GM21576 (cell line): ENCODE measurements at regions not wholly inside any gene's neighbourhood (a gene's known extent, or its start where the extent isn't known, plus 50 kb on each side); places are given as distances from the start of the nearest gene placed in this dataset.

ENCODE experiments used
- ATAC-seq: cut with Tn5 transposase; IDR thresholded peaks from one replicate; pipeline ENCODE4 v1.9.1; 2021; ENCODE audit warnings: mild to moderate bottlenecking, moderate library complexity; ENCODE audit not compliant: unreplicated experiment

DNA sequence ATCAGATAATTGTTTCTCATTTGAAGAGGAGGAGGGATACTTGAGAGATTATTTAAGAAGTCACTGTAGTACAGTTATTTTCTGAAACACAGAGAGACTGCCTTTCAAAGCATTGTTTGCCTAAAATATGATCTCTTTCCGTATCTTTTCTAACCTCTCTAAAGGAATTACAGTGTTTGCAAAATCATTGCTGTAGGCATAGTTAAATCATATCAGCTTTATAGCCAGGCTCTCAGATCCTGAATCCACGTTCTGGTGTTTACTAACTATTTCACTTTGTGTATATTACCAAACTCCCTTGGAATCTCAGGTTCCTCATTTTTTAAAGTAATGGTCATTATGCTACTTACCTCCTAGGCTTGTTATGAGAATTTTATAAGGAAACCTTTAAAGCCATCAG, 1151.6 kb upstream of the CDH9 start:
- ATAC-seq: no peak

DNA sequence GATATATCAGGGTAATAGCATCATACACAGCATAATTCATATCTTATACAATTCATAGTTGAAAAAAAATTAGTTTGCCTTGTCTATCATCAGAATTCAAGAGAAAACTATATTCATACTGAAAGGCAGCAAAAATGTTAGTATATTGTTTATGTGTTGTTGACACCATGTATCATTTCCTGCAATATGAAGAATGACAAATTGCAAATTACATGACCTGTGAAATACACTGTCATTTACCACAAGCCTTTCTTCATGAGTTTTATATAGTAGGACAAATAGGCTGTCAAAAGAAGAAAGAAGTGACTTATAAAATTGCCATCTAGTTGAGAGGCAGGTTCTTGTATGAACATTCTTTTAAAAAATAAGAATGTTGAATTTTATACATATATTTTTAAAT, 1136.3 kb upstream of the CDH9 start:
- ATAC-seq: no peak

DNA sequence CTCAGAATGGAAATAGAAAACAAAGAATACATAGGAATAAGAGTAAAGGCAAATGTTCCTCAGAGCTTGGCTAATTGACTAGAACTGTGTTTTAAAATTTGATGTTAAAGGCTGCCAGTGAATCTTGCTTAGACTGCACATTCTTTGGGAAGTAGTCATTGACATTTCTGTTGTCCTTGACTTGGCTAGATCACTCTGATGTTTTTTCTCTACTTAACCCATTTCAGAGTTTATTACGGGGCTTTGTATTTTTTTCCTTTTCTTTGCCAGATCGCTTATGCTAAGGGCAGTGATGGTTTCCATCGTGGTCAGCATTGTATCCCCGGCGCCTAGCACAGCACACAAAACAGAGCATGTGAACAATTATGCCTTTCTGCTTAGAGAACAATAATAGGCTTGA, 1126.7 kb upstream of the CDH9 start:
- ATAC-seq: no peak

DNA sequence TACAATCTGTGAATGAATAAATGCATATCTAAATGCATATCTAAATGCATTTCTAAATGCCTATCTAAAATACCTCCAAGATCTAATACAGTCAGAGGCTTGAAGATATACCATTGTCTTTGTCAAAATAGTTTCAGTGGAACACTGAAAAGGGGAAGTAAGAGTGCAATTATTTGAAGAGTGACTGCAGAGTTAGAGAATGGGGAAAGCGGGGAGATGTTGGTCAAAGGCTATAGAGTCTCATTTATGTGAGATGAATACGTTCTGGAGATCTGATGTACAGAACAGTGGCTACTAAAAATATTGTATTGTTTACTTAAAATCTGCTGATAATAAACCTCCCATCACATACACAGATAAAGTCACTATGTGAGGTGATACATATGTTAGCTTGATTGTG, 1126.2 kb upstream of the CDH9 start:
- ATAC-seq: no peak

DNA sequence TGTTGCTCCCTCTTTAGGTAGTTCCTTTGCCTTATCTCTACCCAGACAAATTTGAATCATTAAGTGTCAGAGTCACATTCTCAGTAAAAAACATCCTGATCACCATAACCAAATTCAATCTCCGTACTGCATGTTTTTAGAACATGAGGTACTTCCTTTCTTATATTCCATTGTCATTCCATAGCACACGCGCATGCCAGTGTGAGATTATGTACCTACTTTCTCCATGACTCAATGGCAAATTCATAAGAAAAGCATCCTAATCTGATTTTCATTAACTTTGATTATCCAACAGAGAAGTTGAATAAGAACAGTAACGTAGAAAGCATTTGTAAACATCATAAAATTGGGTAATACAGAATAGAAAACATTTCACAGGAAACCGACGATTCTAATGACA, 1118.6 kb upstream of the CDH9 start:
- ATAC-seq: no peak

DNA sequence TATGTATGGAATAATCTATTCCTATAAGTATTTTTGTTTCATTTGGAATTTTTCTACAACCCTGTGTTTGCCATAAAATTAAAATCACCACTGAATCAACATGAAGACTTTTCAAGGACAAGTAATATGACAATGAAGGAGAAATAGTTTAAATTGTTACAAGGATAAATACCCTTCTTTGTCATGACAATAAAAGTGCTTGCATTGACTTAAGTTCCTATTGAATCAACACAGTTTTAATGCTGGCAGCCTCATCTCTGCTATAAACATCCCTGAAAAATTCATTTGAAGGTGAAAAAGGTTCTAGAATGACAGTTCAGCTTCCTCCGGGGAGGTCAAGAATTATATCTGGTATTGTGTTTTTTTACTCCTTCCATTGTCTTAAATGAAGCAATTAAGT, 1105.1 kb upstream of the CDH9 start:
- ATAC-seq: no peak

DNA sequence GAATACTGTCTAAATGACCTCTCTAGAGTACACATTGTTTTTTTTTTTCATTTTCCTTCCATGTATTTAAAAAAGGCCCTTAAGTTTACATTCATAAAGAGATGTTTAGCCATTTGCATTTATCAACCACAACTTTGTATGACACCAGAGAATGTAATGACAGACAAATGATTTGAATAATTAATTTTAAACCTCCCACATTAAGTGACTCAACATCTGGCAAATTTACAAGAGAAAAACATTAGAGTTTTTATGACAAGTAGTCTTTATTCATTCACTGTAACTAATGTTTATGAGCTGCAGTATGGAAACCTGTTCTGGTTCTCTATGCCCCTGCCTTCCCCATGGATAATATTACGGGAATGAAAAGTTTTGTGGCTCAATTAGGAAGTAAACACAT, 1093.8 kb upstream of the CDH9 start:
- ATAC-seq: no peak

DNA sequence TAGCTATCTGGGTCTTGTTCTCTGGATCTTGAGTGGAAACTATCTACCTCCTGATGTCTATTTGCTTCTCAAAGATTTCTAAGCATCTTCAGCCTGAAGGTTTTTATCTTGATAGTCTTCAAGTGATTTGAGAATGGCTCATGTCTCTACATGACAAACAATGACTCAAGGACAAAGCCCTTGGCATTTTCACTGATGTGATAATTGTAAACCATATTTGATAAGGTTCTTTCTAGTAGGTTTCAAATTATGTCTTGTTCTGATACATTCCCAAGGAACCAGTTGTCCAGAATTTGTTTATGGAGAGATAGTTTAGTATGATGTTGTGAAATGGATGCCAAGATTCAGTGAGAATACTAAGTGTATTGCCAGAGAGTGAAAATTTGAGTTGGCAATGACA, 1079.3 kb upstream of the CDH9 start:
- no peak for ATAC-seq

DNA sequence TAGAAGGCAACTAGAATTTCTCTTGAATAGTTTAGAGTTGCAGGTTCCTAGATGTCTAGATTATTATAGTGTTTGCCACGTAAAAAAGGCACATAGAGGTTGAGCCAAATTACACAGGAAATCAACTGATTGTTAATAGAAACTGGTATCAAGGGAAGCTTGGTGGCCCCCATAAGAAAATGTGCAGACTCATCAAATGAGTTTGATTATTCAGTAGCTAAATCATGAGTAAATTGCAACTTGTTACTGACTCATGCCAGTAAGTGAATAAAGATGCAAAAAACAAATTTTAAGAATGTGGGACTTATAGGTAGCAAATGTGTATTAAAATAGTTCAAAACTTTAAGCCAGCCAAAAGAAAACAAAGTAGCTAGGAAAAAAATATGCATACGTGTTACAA, 1078.9 kb upstream of the CDH9 start:
- ATAC-seq: no peak

DNA sequence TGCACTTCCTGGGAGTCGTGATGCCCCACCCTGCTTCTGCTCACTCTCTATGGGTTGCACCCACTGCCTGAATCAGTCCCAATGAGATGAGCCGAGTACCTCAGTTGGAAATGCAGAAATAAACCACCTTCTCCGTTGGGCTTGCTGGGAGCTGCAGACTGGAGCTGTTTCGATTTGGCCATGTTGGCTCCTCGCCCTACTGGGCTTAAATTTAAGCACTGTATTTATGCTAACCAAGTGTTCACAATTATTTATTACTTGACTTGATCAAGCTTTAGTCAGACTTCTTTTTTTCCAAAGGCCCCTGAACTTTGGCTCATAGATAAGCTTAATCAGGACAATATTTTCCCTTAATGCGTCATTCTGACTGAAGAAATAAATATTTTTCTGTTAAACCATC, 1072.4 kb upstream of the CDH9 start:
- no peak for ATAC-seq

DNA sequence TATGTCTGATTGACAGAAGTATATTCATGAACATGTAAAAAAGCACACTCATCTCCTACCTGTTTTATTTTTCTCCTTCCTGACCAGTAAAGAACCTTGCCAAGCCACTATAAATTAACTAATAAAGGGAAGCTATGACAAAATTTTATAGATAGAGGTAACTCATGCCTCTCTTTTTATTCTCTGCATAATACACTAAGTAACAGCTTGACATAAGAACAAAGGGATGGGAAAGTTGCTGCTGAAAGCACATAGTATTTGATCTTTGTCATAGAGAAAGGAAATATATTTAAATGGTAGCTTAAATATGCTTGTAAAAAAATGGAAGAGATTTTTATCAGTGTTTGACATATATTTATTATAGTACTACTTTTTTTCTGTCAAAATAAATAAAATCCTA, 1065.7 kb upstream of the CDH9 start:
- no peak for ATAC-seq

DNA sequence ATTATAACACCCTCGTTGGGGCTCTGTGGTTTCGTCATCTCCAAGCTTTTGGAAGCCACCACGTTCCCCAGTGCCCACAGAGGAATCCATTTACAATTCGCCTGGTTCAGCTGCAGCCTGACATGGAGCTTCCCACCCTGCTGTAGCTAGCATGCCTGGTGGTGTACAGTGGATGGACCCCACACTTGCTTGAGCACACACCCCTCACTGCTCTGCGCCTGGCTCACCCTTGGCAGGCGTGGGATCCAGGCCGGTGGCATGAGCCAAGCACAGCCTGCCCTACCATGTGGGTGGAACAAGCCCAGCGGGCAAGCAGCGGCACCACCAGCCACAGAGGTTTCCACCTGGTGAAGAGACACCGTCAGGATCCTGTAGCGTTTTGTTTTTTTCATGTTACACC, 1045.7 kb upstream of the CDH9 start:
- no peak for ATAC-seq

DNA sequence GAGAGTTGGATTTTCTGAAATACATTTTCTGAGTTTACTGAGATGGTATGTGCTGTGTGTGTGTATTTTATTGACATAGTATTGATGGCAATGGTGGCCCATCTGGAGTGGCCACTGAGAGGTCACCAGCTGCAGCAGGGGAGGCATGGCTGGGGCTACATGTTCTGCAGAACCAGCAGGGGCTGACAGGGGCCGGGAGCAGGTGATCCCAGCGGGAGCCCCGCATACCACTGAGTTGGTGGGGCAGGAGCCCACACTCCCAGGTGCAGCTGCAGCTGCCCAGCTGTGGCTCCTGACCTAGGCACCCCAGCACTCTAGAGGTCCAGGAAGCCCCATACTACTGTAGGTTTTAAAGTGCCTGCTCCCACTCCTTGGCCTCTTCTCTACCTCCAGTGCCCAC, 1044.2 kb upstream of the CDH9 start:
- no peak for ATAC-seq

DNA sequence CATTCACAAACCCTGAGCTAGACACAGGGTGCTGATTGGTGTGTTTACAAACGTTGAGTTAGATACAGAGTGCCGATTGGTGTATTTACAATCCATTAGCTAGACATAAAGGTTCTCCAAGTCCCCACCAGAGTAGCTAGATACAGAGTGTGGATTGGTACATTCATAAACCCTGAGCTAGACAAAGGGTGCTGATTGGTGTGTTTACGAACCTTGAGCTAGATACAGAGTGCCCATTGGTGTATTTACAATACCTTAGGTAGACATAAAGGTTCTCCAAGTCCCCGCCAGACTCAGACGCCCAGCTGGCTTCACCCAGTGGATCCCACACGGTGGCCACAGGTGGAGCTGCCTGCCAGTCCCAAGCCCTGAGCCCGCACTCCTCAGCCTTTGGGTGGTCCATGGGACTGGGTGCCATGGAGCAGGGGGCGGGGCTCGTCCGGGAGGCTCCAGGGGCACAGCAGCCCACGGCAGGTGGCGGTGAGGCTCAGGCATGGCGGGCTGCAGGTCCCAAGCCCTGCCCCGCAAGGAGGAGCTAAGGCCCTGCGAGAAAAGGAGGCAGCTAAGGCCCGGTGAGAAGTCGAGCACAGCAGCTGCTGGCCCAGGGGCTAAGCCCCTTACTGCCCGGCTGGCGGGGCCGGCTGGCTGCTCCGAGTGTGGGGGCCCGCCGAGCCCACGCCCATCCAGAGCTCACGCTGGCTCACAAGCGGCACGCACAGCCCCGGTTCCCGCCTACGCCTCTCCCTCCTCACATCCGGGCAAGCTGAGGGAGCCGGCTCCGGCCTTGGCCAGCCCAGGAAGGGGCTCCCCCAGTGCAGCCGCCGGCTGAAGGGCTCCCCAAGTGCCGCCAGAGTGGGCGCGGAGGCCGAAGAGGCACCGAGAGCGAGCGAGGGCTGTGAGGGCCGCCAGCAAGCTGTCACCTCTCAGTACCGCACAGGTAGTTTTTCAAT, 1039.2 kb upstream of the CDH9 start:
- ATAC-seq: no peak

DNA sequence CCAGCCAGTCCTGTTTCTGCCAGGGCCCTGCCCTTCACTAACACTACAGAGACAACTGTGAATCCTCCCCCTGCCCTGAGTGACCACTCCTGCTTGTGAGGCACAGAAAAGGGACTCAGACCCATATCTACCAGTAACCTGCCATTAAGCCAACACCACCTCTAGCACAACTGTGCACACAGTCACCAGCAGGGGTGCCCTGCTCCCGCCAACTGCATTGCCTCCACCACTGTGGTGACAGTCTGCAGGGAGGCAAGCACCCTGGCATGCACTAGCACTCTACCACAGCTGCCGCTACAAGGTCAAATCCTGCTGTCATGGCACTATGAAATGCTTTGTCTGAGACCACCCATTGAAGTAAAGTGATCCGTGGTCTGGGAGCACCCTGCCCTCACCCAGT, 1028.5 kb upstream of the CDH9 start:
- ATAC-seq: no peak

DNA sequence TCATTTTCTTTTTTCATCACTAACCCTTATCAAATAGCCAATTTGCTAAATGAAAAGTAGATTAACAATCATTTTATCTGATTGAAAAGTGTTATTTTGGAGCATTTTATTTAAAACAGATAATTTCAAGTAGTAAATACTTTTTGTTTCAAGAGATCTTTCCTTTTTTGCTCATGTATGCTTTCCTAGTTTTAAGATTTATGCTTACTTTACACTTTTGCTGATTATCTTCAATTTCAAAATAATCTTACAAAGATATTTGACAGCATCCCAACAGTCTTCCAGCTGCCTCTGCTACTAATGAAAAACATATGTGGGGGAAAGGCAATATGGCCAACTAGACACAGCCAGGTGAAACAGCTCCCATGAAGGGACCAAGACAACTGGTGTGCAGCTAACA, 1027.3 kb upstream of the CDH9 start:
- no peak for ATAC-seq

DNA sequence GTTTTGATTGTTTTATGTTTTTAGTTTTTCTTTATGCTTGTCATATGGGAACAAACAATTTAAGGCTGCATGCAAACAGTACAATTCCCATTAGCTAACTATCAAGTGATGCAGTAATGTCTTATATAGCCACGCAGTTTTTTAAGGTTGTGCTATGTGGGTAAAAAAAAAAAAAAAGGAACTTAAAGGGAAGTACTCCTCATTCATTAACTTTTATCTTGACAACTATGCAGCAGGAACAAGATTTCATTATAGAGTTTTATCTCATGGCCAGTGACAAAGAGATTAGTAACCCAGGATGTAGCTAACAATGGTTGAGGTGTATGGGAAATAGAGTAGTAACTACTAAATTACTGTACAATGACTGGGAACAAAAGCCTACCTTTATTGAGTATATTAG, 1008.2 kb upstream of the CDH9 start:
- no peak for ATAC-seq

DNA sequence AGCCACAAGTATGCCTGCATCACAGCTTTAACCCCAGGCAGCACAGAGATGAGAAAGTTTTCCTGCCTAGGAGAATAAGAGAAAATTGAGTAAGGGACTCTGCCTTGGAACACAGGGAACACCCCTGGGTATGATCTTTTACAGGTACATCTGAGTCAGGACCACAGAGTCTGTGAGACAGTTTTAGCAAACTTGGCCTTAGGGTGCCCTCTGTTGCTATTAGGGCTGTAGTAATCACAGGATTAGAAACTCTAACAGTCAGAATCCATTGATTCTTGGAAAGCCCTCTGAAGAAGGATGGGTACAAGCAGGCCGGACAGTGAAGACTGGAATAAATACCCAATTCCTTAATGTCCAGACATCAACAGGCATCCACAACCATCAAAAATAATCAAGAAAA, 989.5 kb upstream of the CDH9 start:
- no peak for ATAC-seq

DNA sequence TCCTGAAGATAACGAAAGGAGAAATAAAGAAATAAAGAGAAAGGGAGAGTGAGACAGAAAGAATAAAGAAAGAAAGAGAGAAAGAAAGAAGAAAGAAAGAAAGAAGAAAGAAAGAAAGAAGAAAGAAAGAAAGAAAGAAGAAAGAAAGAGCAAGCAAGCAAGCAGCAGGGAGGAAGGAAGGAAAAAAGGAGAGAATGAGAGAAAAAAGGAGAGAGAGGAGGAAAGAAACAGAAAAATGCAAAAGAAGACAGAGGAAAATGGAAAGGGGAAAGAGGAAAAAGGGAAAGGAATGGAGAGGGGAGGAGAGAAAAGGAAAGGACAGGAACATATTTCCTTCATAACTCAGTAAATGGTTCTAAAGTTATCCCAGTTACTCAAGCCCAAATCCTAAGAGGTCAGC, 978.8 kb upstream of the CDH9 start:
- no peak for ATAC-seq

DNA sequence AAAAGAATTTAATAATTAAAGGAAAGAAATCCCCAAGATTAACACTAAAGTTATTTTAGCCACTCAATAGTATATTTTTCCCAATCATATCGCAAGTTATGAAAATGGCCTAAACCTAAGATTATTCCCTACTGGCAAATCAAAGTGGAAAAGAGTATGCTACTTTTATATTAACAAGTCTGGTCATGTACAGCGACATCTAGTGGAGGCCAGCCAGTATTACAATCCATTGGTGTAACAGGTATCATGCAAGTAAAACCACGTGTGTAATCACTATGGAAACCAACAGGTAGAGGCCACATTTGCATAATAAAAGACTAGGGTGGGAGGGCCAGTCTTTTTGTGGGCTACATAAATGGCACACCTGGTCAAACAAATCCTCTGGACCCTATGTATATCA, 976.4 kb upstream of the CDH9 start:
- ATAC-seq: no peak

DNA sequence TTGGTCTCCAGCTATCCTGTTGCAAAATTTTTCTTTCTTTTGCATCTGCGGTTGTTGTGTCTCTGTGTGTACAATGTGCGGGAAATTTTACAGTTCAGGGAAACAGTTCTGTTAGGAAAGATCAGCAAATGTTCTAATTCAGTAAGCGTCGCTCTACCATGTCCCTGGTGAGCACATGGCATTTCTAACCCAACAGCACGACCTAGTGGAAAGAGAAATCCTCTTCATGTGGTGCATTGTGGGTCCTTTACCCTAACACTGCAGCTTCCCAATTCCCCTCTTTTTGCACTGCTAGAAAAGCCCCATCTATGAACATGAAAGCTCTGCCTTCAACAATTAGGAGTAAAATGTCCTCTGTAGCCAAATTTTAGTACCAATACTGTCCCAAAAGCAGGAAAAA, 974.2 kb upstream of the CDH9 start:
- ATAC-seq: no peak

DNA sequence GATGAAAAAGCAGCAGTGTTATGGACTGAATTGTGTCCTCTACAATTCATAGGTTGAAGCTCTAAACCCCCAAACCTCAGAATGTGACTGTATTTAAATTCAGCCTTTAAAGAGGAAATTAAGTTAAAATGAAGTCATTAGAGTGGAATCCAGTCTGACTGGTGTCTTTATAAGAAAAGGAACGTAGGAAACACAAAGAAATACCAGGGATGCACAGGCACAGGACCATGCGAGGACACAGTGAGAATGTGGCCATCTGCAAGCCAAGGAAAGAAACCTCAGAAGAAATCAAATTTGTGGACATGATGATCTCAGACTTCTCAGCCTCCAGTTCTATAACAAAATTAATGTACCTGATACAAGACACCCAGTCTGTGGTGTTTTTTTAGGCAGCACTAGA, 971.2 kb upstream of the CDH9 start:
- ATAC-seq: no peak

DNA sequence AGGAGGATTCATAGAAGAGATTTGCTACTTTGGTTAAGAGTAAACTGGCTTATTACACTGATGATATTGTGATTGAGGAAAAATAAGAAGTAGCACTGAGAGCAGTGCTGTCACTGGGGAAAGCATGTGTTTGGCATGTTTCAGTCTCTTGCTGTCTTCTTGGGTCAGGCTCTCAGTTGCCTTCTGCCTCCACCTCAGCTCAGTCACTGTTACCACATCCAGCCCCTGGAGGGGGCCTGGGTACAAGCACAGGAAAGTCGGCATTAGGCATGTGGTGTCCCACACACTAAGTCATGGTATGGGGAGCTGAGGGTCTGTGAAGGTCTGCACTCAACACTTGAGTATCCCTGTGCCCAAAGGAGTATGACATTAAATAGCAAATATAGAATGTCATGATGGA, 958.3 kb upstream of the CDH9 start:
- ATAC-seq: no peak
